ENCODE measurements at regions not wholly inside any gene's neighbourhood (a gene's known extent, or its start where the extent isn't known, plus 50 kb on each side); places are given as distances from the start of the nearest gene placed in this dataset.

DNA sequence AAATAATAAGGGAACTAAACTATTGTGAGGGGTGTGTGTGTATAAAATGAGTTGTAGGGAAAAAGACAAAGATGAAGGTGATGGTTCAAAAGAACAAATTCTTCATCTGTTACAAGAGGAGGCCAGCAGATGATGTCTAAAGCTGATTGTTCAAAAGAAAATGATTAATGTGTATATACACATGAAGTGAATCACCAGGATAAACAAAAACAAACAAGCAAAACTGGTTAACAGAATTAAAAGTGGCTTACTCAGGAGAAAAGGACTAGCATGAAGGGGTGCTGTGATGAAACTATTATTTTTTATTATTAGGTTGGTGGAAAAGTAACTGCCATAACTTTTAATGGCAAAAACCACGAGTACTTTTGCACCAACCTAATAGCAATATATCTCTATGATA lies 348.4 kb downstream of the BCL11B start:
- TF ChIP-seq POLR2AphosphoS5 (IDR thresholded peaks at IDR 0.05; ENCODE audit: low read depth) (no peak), CTCF (IDR thresholded peaks at IDR 0.05; ENCODE audit: insufficient read depth, low read length) (no peak), REST (IDR thresholded peaks at IDR 0.05; ENCODE audit: insufficient replicate concordance, low read depth) (no peak), SPI1 (IDR thresholded peaks at IDR 0.05; ENCODE audit: borderline replicate concordance, low read depth) (no peak), GABPA (IDR thresholded peaks at IDR 0.05; ENCODE audit: low read depth) (no peak)
- no peak overlapping the region for H3K4me3 ChIP-seq (replicated peaks; ENCODE audit: insufficient read depth, low read length)
- H3K27me3 ChIP-seq (ENCODE audit: insufficient read depth, poor library complexity, severe bottlenecking): no peaks in the 10 kb centered on the region
- no peak for DNase-seq (ENCODE audit: low read depth in 1 of 2, low spot score in 1 of 2)
- H3K27ac ChIP-seq (replicated peaks): no peak overlapping the region

DNA sequence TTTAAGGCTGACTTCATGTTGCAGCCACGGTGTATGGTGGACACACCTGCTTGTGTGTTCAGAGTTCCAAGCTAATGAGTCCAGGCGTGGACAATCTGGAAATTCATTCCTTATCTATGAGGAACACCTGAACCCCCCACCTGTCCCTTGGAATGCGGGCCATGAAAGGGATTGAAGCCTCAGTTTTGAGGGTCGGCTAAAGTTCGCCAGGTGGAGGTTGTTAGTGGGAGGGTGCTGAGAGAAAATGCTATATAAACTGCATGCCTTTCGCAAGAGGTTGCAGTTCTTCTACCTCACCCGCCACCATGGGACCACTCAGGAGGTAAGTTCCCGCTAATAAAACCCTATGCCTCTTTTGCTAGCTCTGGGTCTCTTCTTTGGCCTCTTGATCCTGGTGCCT lies 348.0 kb downstream of the BCL11B start:
- Histone ChIP-seq H3K4me3 (replicated peaks; ENCODE audit: insufficient read depth, low read length) (no peak overlapping the region), H3K27ac (replicated peaks) (no peak overlapping the region), H3K27me3 (ENCODE audit: insufficient read depth, poor library complexity, severe bottlenecking) (no peaks in the 10 kb centered on the region)
- TF ChIP-seq GABPA (IDR thresholded peaks at IDR 0.05; ENCODE audit: low read depth) (no peak), REST (IDR thresholded peaks at IDR 0.05; ENCODE audit: insufficient replicate concordance, low read depth) (no peak), CTCF (IDR thresholded peaks at IDR 0.05; ENCODE audit: insufficient read depth, low read length) (no peak), POLR2AphosphoS5 (IDR thresholded peaks at IDR 0.05; ENCODE audit: low read depth) (no peak), SPI1 (IDR thresholded peaks at IDR 0.05; ENCODE audit: borderline replicate concordance, low read depth) (no peak)
- no peak for DNase-seq (ENCODE audit: low read depth in 1 of 2, low spot score in 1 of 2)

GRCh38 chr14:98925354-98926040 lies 346.5 kb downstream of the BCL11B start:
- H3K27ac ChIP-seq (replicated peaks): no peak overlapping the region
- no peaks in the 10 kb centered on the region for H3K27me3 ChIP-seq (ENCODE audit: insufficient read depth, poor library complexity, severe bottlenecking)
- TF ChIP-seq SPI1 (IDR thresholded peaks at IDR 0.05; ENCODE audit: borderline replicate concordance, low read depth) (no peak), GABPA (IDR thresholded peaks at IDR 0.05; ENCODE audit: low read depth) (no peak), POLR2AphosphoS5 (IDR thresholded peaks at IDR 0.05; ENCODE audit: low read depth) (no peak), CTCF (IDR thresholded peaks at IDR 0.05; ENCODE audit: insufficient read depth, low read length) (no peak), REST (IDR thresholded peaks at IDR 0.05; ENCODE audit: insufficient replicate concordance, low read depth) (no peak)
- no peak overlapping the region for H3K4me3 ChIP-seq (replicated peaks; ENCODE audit: insufficient read depth, low read length)
- no peak for DNase-seq (ENCODE audit: low read depth in 1 of 2, low spot score in 1 of 2)
